H9 (cell line): ENCODE measurements at regions not wholly inside any gene's neighbourhood (a gene's known extent, or its start where the extent isn't known, plus 50 kb on each side); places are given as distances from the start of the nearest gene placed in this dataset.

ENCODE experiments used
- DNase-seq: peaks from one replicate; pipeline ENCODE4 v3.0.0-alpha.2; 2017
- H2AFZ ChIP-seq: one replicate; pipeline ENCODE4 v1.6.1; 2013; ENCODE audit warnings: mild to moderate bottlenecking, low read length, control low read depth, moderate library complexity
- H2AK5ac ChIP-seq: 2 replicates; pipeline ENCODE4 v1.6.1; 2013; ENCODE audit warnings: low read length, control low read depth, mixed read lengths; ENCODE audit not compliant: insufficient read length
- H2BK120ac ChIP-seq: one replicate; pipeline ENCODE4 v1.6.1; 2013; ENCODE audit warnings: low read depth, mild to moderate bottlenecking, low read length, control low read depth, inconsistent platforms; ENCODE audit not compliant: poor library complexity, severe bottlenecking
- H2BK12ac ChIP-seq: 2 replicates; pipeline ENCODE4 v1.6.1; 2013; ENCODE audit warnings: low read length, control low read depth, mixed read lengths, low read depth; ENCODE audit not compliant: insufficient read length
- H2BK15ac ChIP-seq: 2 replicates; pipeline ENCODE4 v1.6.1; 2013; ENCODE audit warnings: low read depth, low read length, control low read depth
- H2BK20ac ChIP-seq: one replicate; pipeline ENCODE4 v1.6.1; 2013; ENCODE audit warnings: low read depth, mild to moderate bottlenecking, low read length, control low read depth, inconsistent platforms; ENCODE audit not compliant: poor library complexity, severe bottlenecking
- H2BK5ac ChIP-seq: 2 replicates; pipeline ENCODE4 v1.6.1; 2013; ENCODE audit warnings: low read length, control low read depth, mixed read lengths; ENCODE audit not compliant: insufficient read length
- H3K14ac ChIP-seq: 2 replicates; pipeline ENCODE4 v1.6.1; 2013; ENCODE audit warnings: low read length, control low read depth; ENCODE audit not compliant: insufficient read depth
- H3K18ac ChIP-seq: 2 replicates; pipeline ENCODE4 v1.6.1; 2013; ENCODE audit warnings: low read depth, mild to moderate bottlenecking, mixed read lengths, low read length, control low read depth; ENCODE audit not compliant: insufficient read length
- H3K23ac ChIP-seq: 2 replicates; pipeline ENCODE4 v1.6.1; 2013; ENCODE audit warnings: low read length, control low read depth, mixed read lengths, low read depth; ENCODE audit not compliant: insufficient read length
- H3K23me2 ChIP-seq: 2 replicates; pipeline ENCODE4 v1.6.1; 2013; ENCODE audit warnings: low read depth, mild to moderate bottlenecking, mixed read lengths, low read length, control low read depth; ENCODE audit not compliant: insufficient read length, poor library complexity, severe bottlenecking
- H3K27ac ChIP-seq: 2 replicates; pipeline ENCODE4 v1.5.1; 2013; ENCODE audit warnings: low read length, control low read depth, mixed read lengths, low read depth; ENCODE audit not compliant: insufficient read length
- H3K27me3 ChIP-seq: 2 replicates; pipeline ENCODE4 v1.6.1; 2013; ENCODE audit warnings: low read length, control low read depth, inconsistent platforms; ENCODE audit not compliant: insufficient read depth
- H3K4ac ChIP-seq: 2 replicates; pipeline ENCODE4 v1.6.1; 2013; ENCODE audit warnings: low read depth, mild to moderate bottlenecking, control low read depth, inconsistent platforms, low read length, moderate library complexity
- H3K4me1 ChIP-seq: 2 replicates; pipeline ENCODE4 v1.6.1; 2013; ENCODE audit warnings: low read length, control low read depth, inconsistent platforms; ENCODE audit not compliant: insufficient read depth
- H3K4me2 ChIP-seq: 2 replicates; pipeline ENCODE4 v1.6.1; 2013; ENCODE audit warnings: low read length, control low read depth, mixed read lengths; ENCODE audit not compliant: insufficient read length, insufficient read depth
- H3K56ac ChIP-seq: 2 replicates; pipeline ENCODE4 v1.6.1; 2013; ENCODE audit warnings: low read depth, mild to moderate bottlenecking, mixed read lengths, low read length, control low read depth; ENCODE audit not compliant: insufficient read length
- H3K79me1 ChIP-seq: 2 replicates; pipeline ENCODE4 v1.6.1; 2013; ENCODE audit warnings: low read depth, mild to moderate bottlenecking, moderate library complexity, low read length, control low read depth, inconsistent platforms; ENCODE audit not compliant: insufficient read depth, poor library complexity, severe bottlenecking
- H3K79me2 ChIP-seq: 2 replicates; pipeline ENCODE4 v1.6.1; 2013; ENCODE audit warnings: low read length, control low read depth, inconsistent platforms; ENCODE audit not compliant: insufficient read depth
- H3K9ac ChIP-seq: 2 replicates; pipeline ENCODE4 v1.6.1; 2013; ENCODE audit warnings: low read length, control low read depth, mixed read lengths; ENCODE audit not compliant: insufficient read length; ENCODE audit errors: extremely low read depth
- H3K9me3 ChIP-seq: one replicate; pipeline ENCODE4 v1.6.1; 2013; ENCODE audit warnings: low read depth, low read length, inconsistent platforms; ENCODE audit not compliant: control insufficient read depth
- H3T11ph ChIP-seq: one replicate; pipeline ENCODE4 v1.6.1; 2013; ENCODE audit warnings: mild to moderate bottlenecking, low read length, control low read depth, inconsistent platforms
- H4K20me1 ChIP-seq: one replicate; pipeline ENCODE4 v1.6.1; 2013; ENCODE audit not compliant: control insufficient read depth, insufficient read length, insufficient read depth
- H4K5ac ChIP-seq: 2 replicates; pipeline ENCODE4 v1.6.1; 2013; ENCODE audit warnings: low read depth, mild to moderate bottlenecking, mixed read lengths, low read length, control low read depth; ENCODE audit not compliant: insufficient read length
- H4K8ac ChIP-seq: replicated peaks from 2 replicates; pipeline ENCODE4 v1.6.1; 2013; ENCODE audit warnings: low read length, control low read depth, mixed read lengths, low read depth; ENCODE audit not compliant: insufficient read length
- H4K91ac ChIP-seq: 2 replicates; pipeline ENCODE4 v1.6.1; 2013; ENCODE audit warnings: low read depth, mild to moderate bottlenecking, moderate library complexity, mixed read lengths, low read length, control low read depth; ENCODE audit not compliant: insufficient read length
- H3K27ac Mint-ChIP-seq, 3 experiments: 2 replicates in 2 of 3; 3 replicates in 1 of 3; pipeline ENCODE4 v1.8.0; 2020 to 2021; ENCODE audit warnings: mixed read lengths in 3 of 3, mild to moderate bottlenecking in 1 of 3, moderate library complexity in 1 of 3
- H3K27me3 Mint-ChIP-seq: 2 replicates; pipeline ENCODE4 v1.8.0; 2021; ENCODE audit warnings: low read depth, mild to moderate bottlenecking, moderate library complexity, mixed read lengths
- H3K36me3 Mint-ChIP-seq, 3 experiments: 2 replicates in 2 of 3; 3 replicates in 1 of 3; pipeline ENCODE4 v1.8.0; 2020 to 2021; ENCODE audit warnings: low read depth in 3 of 3, mixed read lengths in 3 of 3; ENCODE audit not compliant: insufficient read depth in 1 of 3
- H3K4me1 Mint-ChIP-seq, 2 experiments: 2 replicates each; pipeline ENCODE4 v1.8.0; 2020; ENCODE audit warnings: mixed read lengths in 2 of 2
- H3K4me3 Mint-ChIP-seq, 2 experiments: 2 replicates in 1 of 2; 3 replicates in 1 of 2; pipeline ENCODE4 v1.8.0; 2020 to 2021; ENCODE audit warnings: mild to moderate bottlenecking in 2 of 2, mixed read lengths in 2 of 2, moderate library complexity in 1 of 2
- H3K9me3 Mint-ChIP-seq, 2 experiments: 2 replicates in 1 of 2; 3 replicates in 1 of 2; pipeline ENCODE4 v1.8.0; 2020; ENCODE audit warnings: mild to moderate bottlenecking in 2 of 2, mixed read lengths in 2 of 2, moderate library complexity in 1 of 2
- CTCF ChIP-seq: fragments of 200-600 bp; sonication (generic); conservative IDR thresholded peaks from 3 replicates; pipeline ENCODE4 v1.8.0; 2021; ENCODE audit warnings: antibody characterized with exemption, mild to moderate bottlenecking
- WGBS: extraction: QIAGEN DNeasy Blood & Tissue Kit; methylation state at CpG from one replicate; pipeline ENCODE4 v1.1.7; 2013; ENCODE audit warnings: missing lambda C conversion rate, low lambda C conversion rate, mixed read lengths; ENCODE audit not compliant: insufficient read length; ENCODE audit errors: extremely low coverage; 5-methylcytosine and 5-hydroxymethylcytosine counted together

GRCh38 chr7:49074538-49074937 lies 150.2 kb downstream of the CDC14C start:
- H2BK5ac ChIP-seq, result no peak overlapping the region
- H3K4me1 ChIP-seq, result no peaks in the 10 kb centered on the region
- H2BK12ac ChIP-seq, result no peak overlapping the region
- no peak overlapping the region for H3K23ac ChIP-seq
- no peak overlapping the region for H2AK5ac ChIP-seq
- no CpG with 5 or more reads among the region's 2 CpGs for WGBS
- H3K4me3 Mint-ChIP-seq, result no peak overlapping the region
- H3K36me3 Mint-ChIP-seq, result peaks cover 11 to 21% (median 15%) of the 10 kb centered on the region in 3 experiments
- H3K23me2 ChIP-seq, result no peaks in the 10 kb centered on the region
- H3K27ac ChIP-seq, result no peak overlapping the region
- no peaks in the 10 kb centered on the region for H3K79me2 ChIP-seq
- no peak overlapping the region for H3K9ac ChIP-seq
- H4K91ac ChIP-seq, result no peak overlapping the region
- H3K4me2 ChIP-seq, result no peak overlapping the region
- peaks cover 2% of the 10 kb centered on the region; the same call in 1 of the 2 replicates for H3K27me3 Mint-ChIP-seq
- H3K9me3 ChIP-seq, result peaks cover 10% of the 10 kb centered on the region
- no peak overlapping the region for H4K5ac ChIP-seq
- H4K8ac ChIP-seq, result no peak overlapping the region
- H3K79me1 ChIP-seq, result no peaks in the 10 kb centered on the region
- no peak overlapping the region for H2BK15ac ChIP-seq
- no peaks in the 10 kb centered on the region for H4K20me1 ChIP-seq
- H3T11ph ChIP-seq, result no peak overlapping the region
- no peak overlapping the region for H2AFZ ChIP-seq
- no peak overlapping the region for H3K4ac ChIP-seq
- peaks cover 15 to 18% of the 10 kb centered on the region in 2 experiments; a peak in 4 of 5 replicates for H3K9me3 Mint-ChIP-seq
- peaks cover 4 to 5% of the 10 kb centered on the region in 2 experiments; a peak in 3 of 4 replicates for H3K4me1 Mint-ChIP-seq
- no peak overlapping the region for H3K14ac ChIP-seq
- H3K27ac Mint-ChIP-seq, result no peak overlapping the region
- no peak overlapping the region for H3K56ac ChIP-seq
- no peak overlapping the region for H2BK120ac ChIP-seq
- no peak for TF ChIP-seq CTCF
- H3K27me3 ChIP-seq, result no peaks in the 10 kb centered on the region
- no peak for DNase-seq
- no peak overlapping the region for H3K18ac ChIP-seq
- H2BK20ac ChIP-seq, result no peak overlapping the region
